ENCODE measurements at regions not wholly inside any gene's neighbourhood (a gene's known extent, or its start where the extent isn't known, plus 50 kb on each side); places are given as distances from the start of the nearest gene placed in this dataset.
"Not testable (repeated sequence)": the region's sequence is repeated elsewhere in the genome, so short reads cannot be mapped to it uniquely, and the experiment has no call there.

DNA sequence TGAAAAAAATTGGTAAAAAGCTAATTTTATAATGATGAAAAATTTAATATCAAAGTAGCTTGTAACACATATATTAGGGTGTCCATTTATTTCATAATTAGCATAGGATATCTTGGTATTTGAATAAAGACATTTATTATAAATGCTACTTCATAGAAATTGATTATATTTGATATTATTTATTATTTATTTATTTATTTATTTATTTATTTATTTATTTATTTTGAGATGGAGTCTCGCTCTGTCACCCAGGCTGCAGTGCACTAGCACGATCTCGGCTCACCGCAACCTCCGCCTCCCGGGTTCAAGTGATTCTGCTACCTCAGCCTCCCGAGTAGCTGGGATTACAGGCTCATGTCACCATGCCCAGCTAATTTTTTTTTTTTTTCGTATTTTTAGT, 365.0 kb downstream of the SLITRK5 start:
- H3K4me3 ChIP-seq (ENCODE audit: low read length); H3K4me1 ChIP-seq (ENCODE audit: insufficient read depth, low read length); H3K36me3 ChIP-seq (ENCODE audit: insufficient read depth, low read depth, low read length); H3K27ac ChIP-seq (ENCODE audit: low read length); H3K27me3 ChIP-seq (ENCODE audit: insufficient read depth, low read length); H3K9me3 ChIP-seq (ENCODE audit: insufficient read depth, low read depth, low read length); H3K9ac ChIP-seq (ENCODE audit: low read depth, low read length): not testable (repeated sequence)

GRCh38 chr13:88042489-88042888, 371.3 kb downstream of the SLITRK5 start:
- Histone ChIP-seq H3K4me1 (ENCODE audit: insufficient read depth, low read length) (no peaks in the 10 kb centered on the region), H3K27me3 (ENCODE audit: insufficient read depth, low read length) (no peaks in the 10 kb centered on the region), H3K9ac (ENCODE audit: low read depth, low read length) (no peak overlapping the region), H3K36me3 (ENCODE audit: insufficient read depth, low read depth, low read length) (no peaks in the 10 kb centered on the region), H3K9me3 (ENCODE audit: insufficient read depth, low read depth, low read length) (no peaks in the 10 kb centered on the region; the same call in 1 of the 2 replicates), H3K27ac (ENCODE audit: low read length) (no peak overlapping the region), H3K4me3 (ENCODE audit: low read length) (no peak overlapping the region)

DNA sequence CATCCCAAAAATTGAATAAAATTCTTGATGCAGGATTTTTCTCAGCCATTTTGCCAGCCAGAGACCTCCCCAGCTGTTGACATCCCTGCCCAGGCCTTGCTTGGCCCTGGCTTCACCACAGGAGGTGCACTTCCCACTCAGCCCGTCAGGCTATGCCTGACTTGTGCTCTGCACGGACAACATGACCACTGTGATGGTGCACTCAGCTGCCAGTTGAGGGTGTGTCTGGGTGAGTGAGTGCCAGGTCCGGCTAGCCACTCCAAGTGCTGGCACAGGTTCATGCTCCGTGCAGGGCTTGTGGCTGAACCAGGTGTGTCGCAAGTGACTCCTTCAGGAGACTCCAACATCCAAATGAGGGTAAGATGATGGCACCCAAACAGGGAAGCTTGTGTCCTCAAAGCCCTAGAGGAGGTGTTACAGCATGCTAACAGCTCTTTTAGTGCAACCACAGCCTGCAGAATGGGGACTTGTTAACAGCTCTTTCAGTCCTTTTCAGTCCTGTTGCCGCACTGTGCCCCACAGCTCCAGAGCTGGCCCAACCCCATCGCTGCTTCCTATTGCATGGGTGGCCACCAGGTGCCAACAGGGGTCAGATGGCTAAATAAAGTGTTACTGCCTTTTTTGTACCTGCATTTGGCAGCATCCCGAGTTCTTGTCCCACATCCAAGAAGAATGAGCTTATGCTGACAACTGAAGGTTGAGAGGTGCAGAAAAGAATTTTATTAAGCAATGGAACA, 380.7 kb downstream of the SLITRK5 start:
- Histone ChIP-seq H3K27me3 (ENCODE audit: insufficient read depth, low read length) (no peaks in the 10 kb centered on the region), H3K4me1 (ENCODE audit: insufficient read depth, low read length) (no peaks in the 10 kb centered on the region), H3K36me3 (ENCODE audit: insufficient read depth, low read depth, low read length) (no peaks in the 10 kb centered on the region), H3K4me3 (ENCODE audit: low read length) (no peak overlapping the region), H3K27ac (ENCODE audit: low read length) (no peak overlapping the region), H3K9ac (ENCODE audit: low read depth, low read length) (no peak overlapping the region), H3K9me3 (ENCODE audit: insufficient read depth, low read depth, low read length) (peaks cover 5% of the 10 kb centered on the region; the same call in 1 of the 2 replicates)

DNA sequence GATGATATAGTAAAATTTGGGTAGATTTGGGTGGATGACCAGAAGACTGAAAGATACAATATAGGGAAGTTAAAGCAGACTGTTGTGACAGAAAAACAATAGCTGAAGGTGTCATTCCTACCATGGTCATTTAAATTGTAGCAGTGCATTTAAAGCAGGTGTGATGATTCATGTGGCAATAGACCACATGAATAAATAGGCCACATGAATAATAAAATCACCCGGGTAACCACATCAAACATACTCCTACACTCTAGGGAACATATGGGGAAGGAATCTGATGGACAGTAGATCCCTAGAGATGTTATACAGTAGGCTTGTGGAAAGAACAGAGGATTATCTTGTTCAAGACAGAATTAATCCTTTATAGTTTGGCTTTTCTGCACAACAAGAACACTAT, 392.6 kb downstream of the SLITRK5 start:
- H3K9me3 ChIP-seq (ENCODE audit: insufficient read depth, low read depth, low read length), result no peaks in the 10 kb centered on the region
- no peaks in the 10 kb centered on the region for H3K4me1 ChIP-seq (ENCODE audit: insufficient read depth, low read length)
- no peak overlapping the region for H3K27ac ChIP-seq (ENCODE audit: low read length)
- no peaks in the 10 kb centered on the region for H3K36me3 ChIP-seq (ENCODE audit: insufficient read depth, low read depth, low read length)
- H3K27me3 ChIP-seq (ENCODE audit: insufficient read depth, low read length), result no peaks in the 10 kb centered on the region
- no peak overlapping the region for H3K4me3 ChIP-seq (ENCODE audit: low read length)
- no peak overlapping the region for H3K9ac ChIP-seq (ENCODE audit: low read depth, low read length)

GRCh38 chr13:88066847-88067246, 395.7 kb downstream of the SLITRK5 start:
- no peak overlapping the region for H3K27ac ChIP-seq (ENCODE audit: low read length)
- no peak overlapping the region for H3K4me3 ChIP-seq (ENCODE audit: low read length)
- H3K36me3 ChIP-seq (ENCODE audit: insufficient read depth, low read depth, low read length), result no peaks in the 10 kb centered on the region
- H3K9me3 ChIP-seq (ENCODE audit: insufficient read depth, low read depth, low read length), result no peaks in the 10 kb centered on the region
- no peaks in the 10 kb centered on the region for H3K27me3 ChIP-seq (ENCODE audit: insufficient read depth, low read length)
- no peak overlapping the region for H3K9ac ChIP-seq (ENCODE audit: low read depth, low read length)
- H3K4me1 ChIP-seq (ENCODE audit: insufficient read depth, low read length), result no peaks in the 10 kb centered on the region

GRCh38 chr13:88068316-88068715, 397.1 kb downstream of the SLITRK5 start:
- H3K27me3 ChIP-seq (ENCODE audit: insufficient read depth, low read length), result no peaks in the 10 kb centered on the region
- H3K4me1 ChIP-seq (ENCODE audit: insufficient read depth, low read length), result no peaks in the 10 kb centered on the region
- H3K9me3 ChIP-seq (ENCODE audit: insufficient read depth, low read depth, low read length), result no peaks in the 10 kb centered on the region
- no peak overlapping the region for H3K4me3 ChIP-seq (ENCODE audit: low read length)
- H3K9ac ChIP-seq (ENCODE audit: low read depth, low read length), result no peak overlapping the region
- H3K36me3 ChIP-seq (ENCODE audit: insufficient read depth, low read depth, low read length), result no peaks in the 10 kb centered on the region
- no peak overlapping the region for H3K27ac ChIP-seq (ENCODE audit: low read length)

GRCh38 chr13:88068975-88069374, 397.8 kb downstream of the SLITRK5 start:
- no peaks in the 10 kb centered on the region for H3K9me3 ChIP-seq (ENCODE audit: insufficient read depth, low read depth, low read length)
- H3K27me3 ChIP-seq (ENCODE audit: insufficient read depth, low read length), result no peaks in the 10 kb centered on the region
- no peak overlapping the region for H3K9ac ChIP-seq (ENCODE audit: low read depth, low read length)
- no peaks in the 10 kb centered on the region for H3K4me1 ChIP-seq (ENCODE audit: insufficient read depth, low read length)
- H3K27ac ChIP-seq (ENCODE audit: low read length), result no peak overlapping the region
- H3K36me3 ChIP-seq (ENCODE audit: insufficient read depth, low read depth, low read length), result no peaks in the 10 kb centered on the region
- no peak overlapping the region for H3K4me3 ChIP-seq (ENCODE audit: low read length)

DNA sequence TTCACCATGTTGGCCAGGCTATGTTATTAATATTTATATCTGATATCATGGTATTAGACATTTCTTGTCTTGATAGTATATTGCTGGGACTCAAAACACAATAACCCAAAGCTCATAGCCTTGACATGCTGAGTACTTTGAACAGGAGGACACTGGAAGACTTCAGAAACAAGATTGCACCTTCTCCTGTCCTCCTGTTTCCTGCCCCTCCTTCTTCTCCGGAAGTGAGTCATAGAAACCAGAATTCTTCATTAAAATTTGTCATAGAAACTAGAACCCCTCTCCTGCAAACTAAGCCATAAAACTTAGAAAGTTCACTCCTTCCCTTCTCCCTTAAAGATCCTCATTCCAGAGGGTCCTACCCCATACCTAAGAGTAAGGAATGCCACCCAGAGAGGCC, 400.2 kb downstream of the SLITRK5 start:
- Histone ChIP-seq H3K36me3 (ENCODE audit: insufficient read depth, low read depth, low read length) (no peaks in the 10 kb centered on the region), H3K27me3 (ENCODE audit: insufficient read depth, low read length) (no peaks in the 10 kb centered on the region), H3K9me3 (ENCODE audit: insufficient read depth, low read depth, low read length) (no peaks in the 10 kb centered on the region), H3K9ac (ENCODE audit: low read depth, low read length) (no peak overlapping the region), H3K4me1 (ENCODE audit: insufficient read depth, low read length) (no peaks in the 10 kb centered on the region), H3K4me3 (ENCODE audit: low read length) (no peak overlapping the region), H3K27ac (ENCODE audit: low read length) (no peak overlapping the region)

DNA sequence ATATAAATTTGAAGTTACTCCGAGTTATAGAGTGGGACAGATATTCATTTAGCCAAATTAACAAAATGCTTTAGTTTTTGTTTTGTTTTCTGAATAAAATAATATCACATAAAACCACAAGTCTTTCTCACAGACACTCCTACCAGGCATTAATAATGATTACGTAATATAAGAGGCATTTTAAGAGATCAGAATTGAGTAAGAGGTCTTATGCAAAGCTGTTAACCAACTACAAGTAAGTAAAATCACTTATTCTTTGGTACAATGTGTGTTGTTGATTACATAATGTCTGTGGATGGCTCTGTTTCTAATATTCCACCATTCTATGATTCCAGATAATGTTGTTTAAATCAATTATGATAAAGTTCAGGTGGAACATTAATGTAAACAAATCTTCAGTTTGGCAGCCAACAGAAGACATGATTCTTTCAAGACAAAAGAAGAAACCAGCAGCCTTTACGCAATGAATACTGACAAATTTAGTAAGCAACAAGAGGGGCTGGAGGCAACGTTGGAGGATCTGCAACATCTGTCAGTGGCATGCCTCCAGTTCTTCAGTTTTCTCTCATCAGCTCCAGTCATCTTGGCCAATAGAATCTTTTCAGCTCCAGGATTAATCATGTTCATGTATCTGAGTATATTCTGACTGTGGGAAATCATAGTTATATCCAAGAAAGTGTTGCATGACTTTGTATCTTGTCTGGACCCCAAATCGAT, 403.8 kb downstream of the SLITRK5 start:
- H3K9me3 ChIP-seq (ENCODE audit: insufficient read depth, low read depth, low read length), result no peaks in the 10 kb centered on the region
- H3K27me3 ChIP-seq (ENCODE audit: insufficient read depth, low read length), result no peaks in the 10 kb centered on the region
- H3K36me3 ChIP-seq (ENCODE audit: insufficient read depth, low read depth, low read length), result no peaks in the 10 kb centered on the region
- no peak overlapping the region for H3K4me3 ChIP-seq (ENCODE audit: low read length)
- no peak overlapping the region for H3K9ac ChIP-seq (ENCODE audit: low read depth, low read length)
- no peak overlapping the region for H3K27ac ChIP-seq (ENCODE audit: low read length)
- no peaks in the 10 kb centered on the region for H3K4me1 ChIP-seq (ENCODE audit: insufficient read depth, low read length)

DNA sequence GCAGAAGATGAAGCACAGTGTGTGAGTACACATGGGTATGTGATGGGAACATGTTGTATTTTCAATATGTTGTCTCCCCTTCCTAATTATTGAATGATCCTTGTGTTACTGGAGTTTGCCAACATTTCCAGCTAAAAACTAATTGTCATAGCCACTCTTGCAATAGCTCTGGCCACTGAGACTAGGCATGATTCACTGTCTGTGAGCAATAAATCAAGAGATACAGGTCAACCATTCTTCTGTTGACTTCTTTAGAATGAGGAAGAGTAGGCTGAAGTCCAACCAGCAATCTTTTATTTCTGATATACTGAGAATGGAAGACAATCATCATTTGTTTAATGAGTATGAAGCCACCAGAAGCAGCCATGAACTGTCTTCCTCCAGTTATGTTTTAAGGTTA, 413.9 kb downstream of the SLITRK5 start:
- no peaks in the 10 kb centered on the region for H3K4me1 ChIP-seq (ENCODE audit: insufficient read depth, low read length)
- H3K9ac ChIP-seq (ENCODE audit: low read depth, low read length), result no peak overlapping the region
- no peak overlapping the region for H3K27ac ChIP-seq (ENCODE audit: low read length)
- H3K27me3 ChIP-seq (ENCODE audit: insufficient read depth, low read length), result no peaks in the 10 kb centered on the region
- H3K4me3 ChIP-seq (ENCODE audit: low read length), result no peak overlapping the region
- H3K36me3 ChIP-seq (ENCODE audit: insufficient read depth, low read depth, low read length), result no peaks in the 10 kb centered on the region
- H3K9me3 ChIP-seq (ENCODE audit: insufficient read depth, low read depth, low read length), result no peaks in the 10 kb centered on the region

DNA sequence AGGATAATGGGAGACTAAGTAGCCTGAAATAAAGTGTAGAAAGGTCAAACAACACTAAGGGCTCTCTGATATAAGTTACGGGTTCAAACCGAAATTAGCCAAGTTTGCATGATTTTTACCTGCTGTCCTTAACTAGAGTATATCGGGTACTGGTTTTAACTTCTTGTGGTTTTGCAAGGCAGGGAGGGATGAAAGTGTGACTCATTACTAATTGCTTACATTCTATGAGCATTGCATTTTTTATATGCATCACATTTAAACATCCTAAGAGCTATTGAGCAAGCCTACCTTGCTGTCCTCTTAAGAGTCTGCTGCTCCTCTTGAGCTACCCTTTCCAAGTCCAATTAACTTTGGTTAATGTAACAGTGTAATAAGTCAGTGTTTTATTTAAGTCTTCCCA, 415.4 kb downstream of the SLITRK5 start:
- H3K36me3 ChIP-seq (ENCODE audit: insufficient read depth, low read depth, low read length), result no peaks in the 10 kb centered on the region
- no peak overlapping the region for H3K9ac ChIP-seq (ENCODE audit: low read depth, low read length)
- no peaks in the 10 kb centered on the region for H3K27me3 ChIP-seq (ENCODE audit: insufficient read depth, low read length)
- no peak overlapping the region for H3K4me3 ChIP-seq (ENCODE audit: low read length)
- no peak overlapping the region for H3K27ac ChIP-seq (ENCODE audit: low read length)
- no peaks in the 10 kb centered on the region for H3K4me1 ChIP-seq (ENCODE audit: insufficient read depth, low read length)
- no peaks in the 10 kb centered on the region for H3K9me3 ChIP-seq (ENCODE audit: insufficient read depth, low read depth, low read length)

GRCh38 chr13:88097541-88097940, 426.4 kb downstream of the SLITRK5 start:
- H3K27me3 ChIP-seq (ENCODE audit: insufficient read depth, low read length), result no peaks in the 10 kb centered on the region
- no peak overlapping the region for H3K4me3 ChIP-seq (ENCODE audit: low read length)
- no peaks in the 10 kb centered on the region for H3K36me3 ChIP-seq (ENCODE audit: insufficient read depth, low read depth, low read length)
- no peak overlapping the region for H3K9ac ChIP-seq (ENCODE audit: low read depth, low read length)
- no peaks in the 10 kb centered on the region for H3K9me3 ChIP-seq (ENCODE audit: insufficient read depth, low read depth, low read length)
- H3K4me1 ChIP-seq (ENCODE audit: insufficient read depth, low read length), result no peaks in the 10 kb centered on the region
- no peak overlapping the region for H3K27ac ChIP-seq (ENCODE audit: low read length)
